HG02884 (cell line): ENCODE measurements at regions not wholly inside any gene's neighbourhood (a gene's known extent, or its start where the extent isn't known, plus 50 kb on each side); places are given as distances from the start of the nearest gene placed in this dataset.
"Not testable (repeated sequence)": the region's sequence is repeated elsewhere in the genome, so short reads cannot be mapped to it uniquely, and the experiment has no call there.

Experiments used
- ATAC-seq: cut with Tn5 transposase; IDR thresholded peaks from one replicate; pipeline ENCODE4 v1.9.1; 2021; ENCODE audit warnings: mild to moderate bottlenecking, moderate library complexity; ENCODE audit not compliant: unreplicated experiment

GRCh38 chr16:80092681-80093080 lies 448.1 kb upstream of the DYNLRB2 start:
- no peak for ATAC-seq

- not testable (repeated sequence) for ATAC-seq
Observed at GRCh38 chr16:80091453-80091852, 449.3 kb upstream of the DYNLRB2 start.

- no peak for ATAC-seq
Observed at GRCh38 chr16:80085606-80086005, 455.2 kb upstream of the DYNLRB2 start.

GRCh38 chr16:80084614-80085013 lies 456.2 kb upstream of the DYNLRB2 start:
- no peak for ATAC-seq

DNA sequence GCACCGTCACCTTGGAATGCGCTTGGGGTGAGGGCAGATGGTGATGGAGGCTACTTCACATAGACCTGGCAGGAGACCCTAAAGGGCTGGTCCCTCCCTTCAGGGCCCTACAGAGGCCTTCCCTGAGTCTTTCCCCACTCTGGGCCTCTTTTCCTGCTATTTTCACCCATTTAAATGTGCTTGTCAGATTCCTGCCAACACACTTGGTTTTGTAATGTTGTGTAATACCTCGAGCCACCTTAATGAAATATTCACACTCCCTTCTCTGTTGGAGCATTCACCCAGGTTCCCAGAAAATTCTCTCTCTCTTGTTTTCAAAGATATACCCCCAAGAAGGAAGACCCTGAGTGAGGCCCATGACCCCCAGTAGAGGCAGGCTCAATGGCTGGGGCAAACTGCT lies 456.6 kb upstream of the DYNLRB2 start:
- ATAC-seq, result no peak

DNA sequence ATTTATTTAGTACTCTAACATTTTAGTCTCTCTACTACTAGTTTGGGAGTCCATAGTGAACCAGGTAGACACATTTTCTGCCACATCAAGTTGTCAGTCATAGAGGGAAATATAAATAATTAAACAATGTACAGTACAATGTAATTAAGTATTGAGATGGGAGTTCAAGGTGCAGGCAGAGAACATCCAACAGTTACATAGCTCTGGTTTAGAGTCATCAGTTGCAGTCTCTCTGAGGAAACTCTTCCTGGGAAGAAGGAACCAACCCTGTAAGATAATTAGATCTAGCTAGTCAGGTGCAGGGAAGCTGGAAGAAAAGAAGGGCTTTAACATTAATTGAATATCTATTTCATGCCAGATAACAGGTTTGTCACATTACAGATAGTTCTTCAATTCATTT lies 457.9 kb upstream of the DYNLRB2 start:
- no peak for ATAC-seq

GRCh38 chr16:80081846-80082245 lies 458.9 kb upstream of the DYNLRB2 start:
- ATAC-seq, result no peak

DNA sequence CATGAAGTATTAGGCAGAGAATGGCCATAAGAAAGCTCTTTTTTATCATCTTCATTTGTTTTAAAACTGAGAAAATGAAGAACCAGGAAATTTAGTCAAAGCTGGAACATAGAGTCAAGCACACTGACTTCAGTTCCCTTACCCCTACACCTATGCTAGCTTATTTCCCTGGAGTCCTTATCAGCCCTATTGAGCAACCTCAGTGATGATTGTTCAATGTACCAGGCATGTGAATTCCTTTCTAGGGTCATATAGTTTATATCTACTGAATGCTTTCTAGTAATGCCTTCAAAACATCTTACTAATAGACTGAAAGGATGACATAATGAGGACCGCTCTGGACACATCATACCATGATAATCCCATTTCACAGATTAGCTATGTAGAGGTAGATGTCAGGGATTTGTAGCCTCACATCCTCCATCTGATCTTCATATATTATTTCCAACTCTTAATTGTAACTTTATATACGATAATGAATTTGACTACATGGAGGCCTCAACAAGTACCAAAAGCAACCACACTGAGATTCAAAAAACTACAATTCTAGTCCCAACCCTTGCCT lies 460.4 kb upstream of the DYNLRB2 start:
- no peak for ATAC-seq

- ATAC-seq, result no peak
Observed at GRCh38 chr16:80079072-80079471, 461.7 kb upstream of the DYNLRB2 start.

- ATAC-seq, result no peak
Observed at GRCh38 chr16:80077696-80078095, 463.1 kb upstream of the DYNLRB2 start.

- no peak for ATAC-seq
Observed at GRCh38 chr16:80074329-80074728, 466.5 kb upstream of the DYNLRB2 start.

DNA sequence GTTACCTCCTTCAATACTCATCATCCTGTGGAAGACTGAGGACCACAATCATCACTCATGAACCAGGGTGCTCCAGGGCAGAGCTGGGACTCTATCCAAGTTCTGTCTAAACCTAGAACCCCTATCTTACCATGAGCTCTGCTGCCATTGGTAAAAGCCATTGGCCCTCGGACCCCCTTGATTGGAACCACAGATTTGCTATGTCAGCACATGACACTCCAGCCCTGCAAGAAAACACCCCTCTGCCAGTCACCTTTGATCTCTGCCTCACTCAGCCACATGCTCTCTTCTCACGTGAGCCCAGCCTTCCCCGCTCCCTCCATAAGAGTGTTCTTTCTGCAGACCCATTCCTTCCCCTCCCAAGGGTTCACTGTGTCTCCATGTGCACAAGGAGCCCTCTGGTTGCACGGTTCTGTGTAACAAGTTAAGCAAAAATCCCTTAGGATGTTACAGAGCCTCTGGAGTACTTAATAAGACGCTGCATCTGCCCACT lies 468.8 kb upstream of the DYNLRB2 start:
- no peak for ATAC-seq

GRCh38 chr16:80066805-80067580 lies 466.5 kb upstream of the MAF start:
- ATAC-seq, result no peak

DNA sequence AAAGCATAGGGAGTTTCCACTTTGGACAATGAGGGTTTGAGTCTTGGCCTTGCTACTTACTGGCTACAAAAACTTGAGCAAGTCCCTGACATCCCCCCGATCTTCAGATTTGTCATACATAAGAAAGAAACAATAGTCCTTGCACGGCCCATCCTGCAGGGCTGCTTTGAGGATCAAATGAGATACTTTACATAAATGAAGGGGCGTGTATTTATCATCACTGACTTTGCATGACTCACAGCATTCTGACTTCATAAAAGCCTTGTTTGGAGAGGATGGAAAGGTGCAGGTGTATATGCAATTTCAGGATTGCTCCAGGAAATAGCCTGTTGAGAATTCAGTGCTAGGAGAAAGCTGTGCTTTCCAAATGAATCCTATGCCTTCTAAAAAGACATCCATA lies 465.0 kb upstream of the MAF start:
- no peak for ATAC-seq

DNA sequence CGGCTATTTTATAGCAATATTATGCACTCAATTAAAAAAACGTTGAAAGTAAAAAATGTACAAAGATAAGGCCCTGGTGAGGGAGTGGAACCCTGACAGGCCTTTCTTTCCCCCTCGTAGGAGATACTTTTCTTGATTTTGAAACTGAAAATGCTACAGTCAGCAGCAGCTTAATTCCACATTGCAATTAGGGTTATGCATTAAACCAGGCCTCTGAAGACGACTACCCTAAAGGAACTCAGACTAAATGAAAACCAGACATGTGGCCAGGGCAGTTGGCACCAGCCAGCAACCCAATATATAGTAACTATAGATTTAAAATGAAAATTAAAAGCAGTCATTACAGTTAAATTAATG lies 463.2 kb upstream of the MAF start:
- no peak for ATAC-seq

- ATAC-seq, result no peak
Observed at GRCh38 chr16:80063031-80063712, 462.6 kb upstream of the MAF start.

- ATAC-seq, result no peak
Observed at GRCh38 chr16:80062361-80063030, 462.0 kb upstream of the MAF start.

GRCh38 chr16:80060470-80060869 lies 459.9 kb upstream of the MAF start:
- ATAC-seq, result no peak

DNA sequence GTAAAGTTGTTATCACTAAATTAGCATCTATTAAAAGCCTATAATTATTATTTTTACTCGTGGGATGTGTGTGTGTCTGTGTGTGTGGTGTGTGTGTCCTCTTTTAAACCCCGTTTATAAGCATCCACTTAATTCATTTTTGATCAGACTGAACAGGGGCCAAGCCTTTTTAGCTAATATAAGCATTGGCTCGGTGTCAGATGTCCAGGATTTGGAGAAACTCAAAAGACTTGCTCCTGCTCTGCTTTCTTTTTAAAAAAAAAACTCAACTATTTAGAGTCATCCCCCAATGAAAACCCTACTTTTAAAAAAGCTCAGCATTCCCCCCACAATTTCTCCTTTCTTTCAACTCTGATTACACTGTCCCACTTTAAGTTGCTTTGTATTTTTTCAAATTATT lies 459.3 kb upstream of the MAF start:
- no peak for ATAC-seq

GRCh38 chr16:80058214-80058613 lies 457.7 kb upstream of the MAF start:
- ATAC-seq, result no peak

DNA sequence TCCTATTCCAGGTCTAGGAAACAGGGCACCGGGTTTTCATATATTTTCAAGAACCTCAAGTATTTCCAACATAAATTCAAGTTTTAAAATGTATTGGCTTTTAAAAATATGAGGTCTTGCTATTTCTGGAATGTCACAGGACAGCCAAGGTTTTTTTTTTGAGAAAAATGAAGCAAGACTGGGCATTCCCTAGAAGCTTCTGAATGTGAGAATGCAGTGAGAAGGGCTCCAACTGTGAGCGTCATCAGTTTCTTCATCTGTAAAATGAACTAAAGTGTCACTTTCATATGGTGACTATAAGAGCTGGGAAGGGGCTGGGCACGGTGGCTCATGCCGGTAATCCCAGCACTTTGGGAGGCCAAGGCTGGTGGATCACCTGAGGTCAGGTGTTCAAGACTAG lies 455.8 kb upstream of the MAF start:
- ATAC-seq, result no peak

GRCh38 chr16:80055831-80056230 lies 455.3 kb upstream of the MAF start:
- no peak for ATAC-seq
